Medulla oblongata (tissue), 1 donor: ENCODE measurements at regions not wholly inside any gene's neighbourhood (a gene's known extent, or its start where the extent isn't known, plus 50 kb on each side); places are given as distances from the start of the nearest gene placed in this dataset.
"Not testable (repeated sequence)": the region's sequence is repeated elsewhere in the genome, so short reads cannot be mapped to it uniquely, and the experiment has no call there.

Source experiments
- DNase-seq: peaks from one replicate; pipeline ENCODE4 v3.0.0-alpha.2; 2015; ENCODE audit errors: extremely low spot score

- no peak for DNase-seq
Observed at GRCh38 chr13:30065181-30065580, 214.8 kb upstream of the UBL3 start.

- no peak for DNase-seq
Observed at GRCh38 chr13:30063892-30064291, 213.5 kb upstream of the UBL3 start.

DNA sequence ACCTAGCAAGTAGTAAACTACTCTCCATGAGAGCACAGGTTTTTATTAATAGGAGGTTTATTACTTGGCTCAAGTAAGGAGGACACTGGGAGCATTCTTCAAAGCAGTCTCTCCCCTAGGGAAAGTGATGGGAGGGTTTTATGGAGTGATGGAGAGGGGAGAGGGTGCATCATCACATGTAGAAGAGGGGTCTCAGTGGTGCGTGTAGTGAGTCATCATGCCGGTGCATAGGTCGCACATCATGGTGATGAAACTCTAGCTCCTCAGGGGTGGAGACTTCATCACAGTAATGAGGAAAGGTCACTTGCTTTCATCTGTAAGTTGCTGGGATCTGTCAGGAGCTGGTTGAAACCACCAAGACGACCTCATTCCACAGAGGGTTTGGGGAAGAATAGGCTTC is 210.8 kb upstream of the UBL3 start:
- DNase-seq: no peak

DNA sequence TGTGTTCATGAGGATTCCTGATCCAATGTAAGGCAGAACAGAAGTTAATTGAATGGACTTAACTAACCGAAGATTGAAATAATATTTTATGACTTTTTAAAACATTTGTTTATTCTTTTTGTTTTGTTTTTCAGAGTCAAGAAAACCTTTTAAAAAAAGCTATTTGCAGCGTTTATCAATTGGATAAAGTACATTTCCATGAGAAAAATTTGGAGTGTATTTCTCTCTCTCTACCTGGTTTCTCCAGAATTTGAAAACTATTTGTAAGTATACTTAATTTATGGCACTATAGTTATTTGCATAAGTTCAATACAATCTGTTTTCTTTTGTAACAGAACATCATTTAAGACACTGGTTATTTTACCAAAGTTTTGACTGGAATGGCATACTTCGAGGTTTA is 208.0 kb upstream of the UBL3 start:
- no peak for DNase-seq

GRCh38 chr13:30054546-30054945 is 204.1 kb upstream of the UBL3 start:
- not testable (repeated sequence) for DNase-seq

GRCh38 chr13:30053939-30054338 is 203.5 kb upstream of the UBL3 start:
- DNase-seq: no peak

- no peak for DNase-seq
Observed at GRCh38 chr13:30052120-30052519, 201.7 kb upstream of the UBL3 start.

DNA sequence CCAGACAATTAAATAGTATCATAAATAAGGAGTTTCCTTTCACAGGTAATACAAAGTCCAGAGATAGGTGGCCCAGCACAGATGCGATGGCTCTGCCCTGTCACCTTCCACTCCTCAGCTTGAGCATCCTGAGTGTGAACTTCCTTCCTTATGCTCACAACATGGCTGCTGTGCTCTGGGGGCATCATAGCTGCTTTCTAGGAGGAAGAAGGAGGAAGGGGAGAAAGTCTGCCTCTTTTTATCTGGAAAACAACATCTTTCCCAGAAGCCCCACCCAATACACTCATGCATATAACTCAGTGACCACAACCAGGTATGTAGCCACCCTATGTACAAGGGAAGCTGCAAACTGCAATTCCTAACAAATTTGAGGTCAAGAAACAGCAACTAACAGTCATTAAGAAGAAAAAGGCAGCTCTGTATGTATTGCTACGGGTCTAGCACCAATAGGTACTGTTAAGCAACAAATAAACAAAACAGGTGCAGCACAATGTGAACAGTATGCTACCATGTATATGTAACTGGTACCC is 201.2 kb upstream of the UBL3 start:
- no peak for DNase-seq

- no peak for DNase-seq
Observed at GRCh38 chr13:30049692-30050091, 199.3 kb upstream of the UBL3 start.

DNA sequence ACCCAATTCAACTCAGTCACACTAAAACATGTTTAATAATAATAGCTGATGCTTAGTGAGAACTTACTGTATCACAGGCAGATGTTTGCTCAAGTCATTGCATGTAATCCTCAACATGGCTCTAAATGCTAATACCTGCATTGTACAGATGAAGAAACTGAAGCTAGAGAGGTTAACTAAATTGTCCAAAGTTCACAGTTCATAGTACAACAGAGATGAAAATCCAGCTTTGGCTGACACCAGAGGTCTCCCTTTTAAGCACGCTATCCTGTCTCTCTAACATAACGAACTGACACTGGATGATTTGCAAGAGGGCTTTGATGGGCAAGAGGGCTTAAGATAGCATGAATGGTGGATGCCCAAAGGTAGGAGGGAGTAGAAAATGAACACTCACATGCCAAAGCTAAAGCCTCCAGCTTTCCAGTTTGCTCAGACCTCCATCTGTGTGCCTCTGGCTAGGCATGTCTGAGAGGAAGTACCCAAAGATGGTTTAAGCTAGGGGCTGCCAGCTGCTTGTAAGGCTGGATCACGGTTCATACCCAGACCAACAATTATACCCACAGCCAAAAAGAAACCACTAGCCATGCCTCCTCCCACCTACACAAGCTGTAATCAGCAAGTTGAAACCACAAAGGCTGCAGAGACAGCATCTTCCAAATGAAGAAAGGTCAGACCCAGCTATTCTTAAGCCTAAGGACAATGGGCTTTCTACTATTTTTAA is 196.9 kb upstream of the UBL3 start:
- DNase-seq: no peak

- no peak for DNase-seq
Observed at GRCh38 chr13:30045916-30046704, 195.7 kb upstream of the UBL3 start.

DNA sequence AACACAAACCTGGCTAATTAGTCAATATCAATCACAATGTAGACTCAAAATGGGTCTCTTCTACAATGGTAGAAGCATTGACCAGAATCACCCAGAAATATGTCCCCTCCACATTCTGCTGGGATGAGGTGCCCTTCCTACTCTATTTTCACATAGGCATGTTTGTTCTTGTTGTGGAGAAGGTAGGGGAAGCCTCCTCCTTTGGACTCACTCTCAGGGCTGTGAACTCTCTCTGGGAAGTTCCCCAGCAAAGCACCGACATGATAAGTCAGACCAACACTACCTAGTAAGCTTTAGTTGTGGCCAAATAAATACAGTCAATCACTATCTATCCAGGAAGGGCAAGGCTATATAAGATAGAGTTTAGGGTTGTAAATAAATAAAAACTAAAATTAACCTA is 194.5 kb upstream of the UBL3 start:
- DNase-seq: no peak

GRCh38 chr13:30043631-30043925 is 193.2 kb upstream of the UBL3 start:
- no peak for DNase-seq

GRCh38 chr13:30042891-30043630 is 192.6 kb upstream of the UBL3 start:
- no peak for DNase-seq

- no peak for DNase-seq
Observed at GRCh38 chr13:30042272-30042671, 191.9 kb upstream of the UBL3 start.

DNA sequence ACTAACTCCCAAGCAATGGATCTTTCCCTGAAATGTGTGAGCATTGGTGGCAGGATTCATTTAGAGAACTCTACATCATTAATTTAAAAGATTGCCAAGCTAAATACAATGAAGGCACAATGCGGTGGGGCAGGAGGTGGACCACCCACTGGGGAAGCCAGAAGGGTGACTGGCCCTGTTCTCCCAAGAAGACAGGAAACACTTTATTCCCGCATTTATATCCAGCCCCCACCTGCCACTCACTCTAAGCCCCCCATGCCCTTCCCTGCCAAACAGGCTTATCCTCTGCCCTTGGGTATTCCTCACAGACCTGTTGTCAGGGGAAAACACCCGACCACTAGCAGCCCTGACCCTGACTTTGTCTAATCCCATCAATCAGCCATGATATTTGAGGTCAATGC is 189.1 kb upstream of the UBL3 start:
- no peak for DNase-seq

DNA sequence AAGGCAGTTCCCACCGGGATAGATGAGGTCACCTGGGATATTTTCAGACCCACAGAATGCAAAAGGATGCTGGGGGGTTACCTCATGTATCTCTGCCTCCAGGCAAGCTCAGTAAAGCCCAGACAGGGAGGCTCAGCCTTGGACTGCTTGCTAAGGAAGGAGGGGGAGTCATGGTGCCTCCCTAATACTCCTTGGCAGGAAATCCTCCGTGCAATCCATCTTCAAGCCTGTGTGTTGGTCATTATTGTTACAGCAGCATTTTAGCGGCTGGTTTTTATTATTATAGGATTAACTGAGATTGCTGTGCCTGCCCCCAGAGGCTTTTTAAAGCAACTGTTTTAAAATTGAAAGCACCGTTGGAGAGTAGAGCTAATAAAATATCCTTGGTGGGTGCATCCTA is 188.5 kb upstream of the UBL3 start:
- DNase-seq: no peak

- DNase-seq: no peak
Observed at GRCh38 chr13:30037766-30038165, 187.3 kb upstream of the UBL3 start.

GRCh38 chr13:30037306-30037705 is 186.9 kb upstream of the UBL3 start:
- DNase-seq: no peak

GRCh38 chr13:30034458-30034795 is 184.0 kb upstream of the UBL3 start:
- peak; percentile 40 for DNase-seq

DNA sequence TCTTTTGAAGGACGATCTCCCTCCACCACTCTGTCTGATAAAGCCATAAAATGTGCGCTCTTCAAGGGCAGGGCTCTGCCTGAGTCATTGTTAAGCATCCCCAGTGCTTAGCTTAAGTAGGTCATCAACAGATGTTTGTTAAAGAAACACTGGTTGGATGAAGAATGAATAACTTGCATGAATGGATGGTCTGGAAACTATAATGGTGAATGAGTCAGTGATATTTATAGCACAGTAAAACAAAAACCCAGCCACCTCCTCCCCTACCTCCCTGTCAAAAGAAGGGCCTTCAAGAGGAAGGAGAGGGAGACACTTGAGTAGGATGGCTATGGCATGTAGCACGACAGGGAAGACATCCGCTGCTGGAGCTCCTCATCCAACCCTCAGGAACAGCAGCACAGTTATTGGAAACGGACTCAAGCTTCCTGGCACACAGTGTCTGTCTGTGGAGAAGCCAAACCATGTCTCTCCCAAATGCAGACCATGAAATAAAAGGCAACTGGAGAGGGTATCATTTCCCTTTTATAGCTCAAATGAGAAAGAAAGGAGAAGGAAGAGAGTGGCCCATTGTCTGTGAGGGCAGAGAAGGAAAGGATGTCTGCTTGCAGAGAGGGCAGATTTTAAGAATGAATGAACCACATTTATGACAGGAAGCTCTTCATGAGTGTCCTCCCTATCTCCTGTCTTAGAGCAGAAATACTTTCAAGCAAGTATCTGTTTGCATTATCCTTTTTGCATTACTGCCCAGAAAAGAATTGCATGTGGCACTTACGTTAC is 183.5 kb upstream of the UBL3 start:
- DNase-seq: peak; percentile 51

- no peak for DNase-seq
Observed at GRCh38 chr13:30032263-30032662, 181.8 kb upstream of the UBL3 start.
